Suprapubic skin (tissue), 4 donors: ENCODE measurements at regions not wholly inside any gene's neighbourhood (a gene's known extent, or its start where the extent isn't known, plus 50 kb on each side); places are given as distances from the start of the nearest gene placed in this dataset.

Experiments used
- CTCF ChIP-seq, 2 donors: fragments of 200-600 bp in 1 of 2; fragments of 450-650 bp in 1 of 2; sonication (generic) in 1 of 2; IDR thresholded peaks; one replicate each; pipeline ENCODE4 v1.5.1; 2016 to 2019; ENCODE audit warnings: antibody characterized with exemption in 2 of 2, mild to moderate bottlenecking in 1 of 2, moderate library complexity in 1 of 2
- EP300 ChIP-seq: sonication (generic); formaldehyde crosslinking; IDR thresholded peaks from one replicate; pipeline ENCODE4 v1.6.1; 2017; ENCODE audit warnings: antibody characterized with exemption
- POLR2A ChIP-seq, 2 donors: fragments of 450-650 bp; IDR thresholded peaks; one replicate each; pipeline ENCODE4 v1.6.1; 2017; ENCODE audit warnings: antibody characterized with exemption in 2 of 2, mild to moderate bottlenecking in 2 of 2, moderate library complexity in 2 of 2
- POLR2AphosphoS5 ChIP-seq, 3 donors: sonication (generic); formaldehyde crosslinking; IDR thresholded peaks; one replicate each; pipeline ENCODE4 v1.6.1; 2017; ENCODE audit warnings: antibody characterized with exemption in 3 of 3

- TF ChIP-seq CTCF (IDR thresholded peaks at IDR 0.05) (no peak), POLR2AphosphoS5 (IDR thresholded peaks at IDR 0.05) (no peak), POLR2A (IDR thresholded peaks at IDR 0.05) (no peak), EP300 (no peak)
These were observed 499.1 kb downstream of the CDK5RAP2 start for GRCh38 chr9:120080849-120081248.
